H9 (cell line): ENCODE measurements at regions not wholly inside any gene's neighbourhood (a gene's known extent, or its start where the extent isn't known, plus 50 kb on each side); places are given as distances from the start of the nearest gene placed in this dataset.

Experiments used
- DNase-seq: peaks from one replicate; pipeline ENCODE4 v3.0.0-alpha.2; 2017
- H2AFZ ChIP-seq: one replicate; pipeline ENCODE4 v1.6.1; 2013; ENCODE audit warnings: mild to moderate bottlenecking, low read length, control low read depth, moderate library complexity
- H2AK5ac ChIP-seq: 2 replicates; pipeline ENCODE4 v1.6.1; 2013; ENCODE audit warnings: low read length, control low read depth, mixed read lengths; ENCODE audit not compliant: insufficient read length
- H2BK120ac ChIP-seq: one replicate; pipeline ENCODE4 v1.6.1; 2013; ENCODE audit warnings: low read depth, mild to moderate bottlenecking, low read length, control low read depth, inconsistent platforms; ENCODE audit not compliant: poor library complexity, severe bottlenecking
- H2BK12ac ChIP-seq: 2 replicates; pipeline ENCODE4 v1.6.1; 2013; ENCODE audit warnings: low read length, control low read depth, mixed read lengths, low read depth; ENCODE audit not compliant: insufficient read length
- H2BK15ac ChIP-seq: 2 replicates; pipeline ENCODE4 v1.6.1; 2013; ENCODE audit warnings: low read depth, low read length, control low read depth
- H2BK20ac ChIP-seq: one replicate; pipeline ENCODE4 v1.6.1; 2013; ENCODE audit warnings: low read depth, mild to moderate bottlenecking, low read length, control low read depth, inconsistent platforms; ENCODE audit not compliant: poor library complexity, severe bottlenecking
- H2BK5ac ChIP-seq: 2 replicates; pipeline ENCODE4 v1.6.1; 2013; ENCODE audit warnings: low read length, control low read depth, mixed read lengths; ENCODE audit not compliant: insufficient read length
- H3K14ac ChIP-seq: 2 replicates; pipeline ENCODE4 v1.6.1; 2013; ENCODE audit warnings: low read length, control low read depth; ENCODE audit not compliant: insufficient read depth
- H3K18ac ChIP-seq: 2 replicates; pipeline ENCODE4 v1.6.1; 2013; ENCODE audit warnings: low read depth, mild to moderate bottlenecking, mixed read lengths, low read length, control low read depth; ENCODE audit not compliant: insufficient read length
- H3K23ac ChIP-seq: 2 replicates; pipeline ENCODE4 v1.6.1; 2013; ENCODE audit warnings: low read length, control low read depth, mixed read lengths, low read depth; ENCODE audit not compliant: insufficient read length
- H3K23me2 ChIP-seq: 2 replicates; pipeline ENCODE4 v1.6.1; 2013; ENCODE audit warnings: low read depth, mild to moderate bottlenecking, mixed read lengths, low read length, control low read depth; ENCODE audit not compliant: insufficient read length, poor library complexity, severe bottlenecking
- H3K27ac ChIP-seq: 2 replicates; pipeline ENCODE4 v1.5.1; 2013; ENCODE audit warnings: low read length, control low read depth, mixed read lengths, low read depth; ENCODE audit not compliant: insufficient read length
- H3K27me3 ChIP-seq: 2 replicates; pipeline ENCODE4 v1.6.1; 2013; ENCODE audit warnings: low read length, control low read depth, inconsistent platforms; ENCODE audit not compliant: insufficient read depth
- H3K4ac ChIP-seq: 2 replicates; pipeline ENCODE4 v1.6.1; 2013; ENCODE audit warnings: low read depth, mild to moderate bottlenecking, control low read depth, inconsistent platforms, low read length, moderate library complexity
- H3K4me1 ChIP-seq: 2 replicates; pipeline ENCODE4 v1.6.1; 2013; ENCODE audit warnings: low read length, control low read depth, inconsistent platforms; ENCODE audit not compliant: insufficient read depth
- H3K4me2 ChIP-seq: 2 replicates; pipeline ENCODE4 v1.6.1; 2013; ENCODE audit warnings: low read length, control low read depth, mixed read lengths; ENCODE audit not compliant: insufficient read length, insufficient read depth
- H3K56ac ChIP-seq: 2 replicates; pipeline ENCODE4 v1.6.1; 2013; ENCODE audit warnings: low read depth, mild to moderate bottlenecking, mixed read lengths, low read length, control low read depth; ENCODE audit not compliant: insufficient read length
- H3K79me1 ChIP-seq: 2 replicates; pipeline ENCODE4 v1.6.1; 2013; ENCODE audit warnings: low read depth, mild to moderate bottlenecking, moderate library complexity, low read length, control low read depth, inconsistent platforms; ENCODE audit not compliant: insufficient read depth, poor library complexity, severe bottlenecking
- H3K79me2 ChIP-seq: 2 replicates; pipeline ENCODE4 v1.6.1; 2013; ENCODE audit warnings: low read length, control low read depth, inconsistent platforms; ENCODE audit not compliant: insufficient read depth
- H3K9ac ChIP-seq: 2 replicates; pipeline ENCODE4 v1.6.1; 2013; ENCODE audit warnings: low read length, control low read depth, mixed read lengths; ENCODE audit not compliant: insufficient read length; ENCODE audit errors: extremely low read depth
- H3K9me3 ChIP-seq: one replicate; pipeline ENCODE4 v1.6.1; 2013; ENCODE audit warnings: low read depth, low read length, inconsistent platforms; ENCODE audit not compliant: control insufficient read depth
- H3T11ph ChIP-seq: one replicate; pipeline ENCODE4 v1.6.1; 2013; ENCODE audit warnings: mild to moderate bottlenecking, low read length, control low read depth, inconsistent platforms
- H4K20me1 ChIP-seq: one replicate; pipeline ENCODE4 v1.6.1; 2013; ENCODE audit not compliant: control insufficient read depth, insufficient read length, insufficient read depth
- H4K5ac ChIP-seq: 2 replicates; pipeline ENCODE4 v1.6.1; 2013; ENCODE audit warnings: low read depth, mild to moderate bottlenecking, mixed read lengths, low read length, control low read depth; ENCODE audit not compliant: insufficient read length
- H4K8ac ChIP-seq: replicated peaks from 2 replicates; pipeline ENCODE4 v1.6.1; 2013; ENCODE audit warnings: low read length, control low read depth, mixed read lengths, low read depth; ENCODE audit not compliant: insufficient read length
- H4K91ac ChIP-seq: 2 replicates; pipeline ENCODE4 v1.6.1; 2013; ENCODE audit warnings: low read depth, mild to moderate bottlenecking, moderate library complexity, mixed read lengths, low read length, control low read depth; ENCODE audit not compliant: insufficient read length
- H3K27ac Mint-ChIP-seq, 3 experiments: 2 replicates in 2 of 3; 3 replicates in 1 of 3; pipeline ENCODE4 v1.8.0; 2020 to 2021; ENCODE audit warnings: mixed read lengths in 3 of 3, mild to moderate bottlenecking in 1 of 3, moderate library complexity in 1 of 3
- H3K27me3 Mint-ChIP-seq: 2 replicates; pipeline ENCODE4 v1.8.0; 2021; ENCODE audit warnings: low read depth, mild to moderate bottlenecking, moderate library complexity, mixed read lengths
- H3K36me3 Mint-ChIP-seq, 3 experiments: 2 replicates in 2 of 3; 3 replicates in 1 of 3; pipeline ENCODE4 v1.8.0; 2020 to 2021; ENCODE audit warnings: low read depth in 3 of 3, mixed read lengths in 3 of 3; ENCODE audit not compliant: insufficient read depth in 1 of 3
- H3K4me1 Mint-ChIP-seq, 2 experiments: 2 replicates each; pipeline ENCODE4 v1.8.0; 2020; ENCODE audit warnings: mixed read lengths in 2 of 2
- H3K4me3 Mint-ChIP-seq, 2 experiments: 2 replicates in 1 of 2; 3 replicates in 1 of 2; pipeline ENCODE4 v1.8.0; 2020 to 2021; ENCODE audit warnings: mild to moderate bottlenecking in 2 of 2, mixed read lengths in 2 of 2, moderate library complexity in 1 of 2
- H3K9me3 Mint-ChIP-seq, 2 experiments: 2 replicates in 1 of 2; 3 replicates in 1 of 2; pipeline ENCODE4 v1.8.0; 2020; ENCODE audit warnings: mild to moderate bottlenecking in 2 of 2, mixed read lengths in 2 of 2, moderate library complexity in 1 of 2
- CTCF ChIP-seq: fragments of 200-600 bp; sonication (generic); conservative IDR thresholded peaks from 3 replicates; pipeline ENCODE4 v1.8.0; 2021; ENCODE audit warnings: antibody characterized with exemption, mild to moderate bottlenecking

GRCh38 chr6:141163107-141163506, 969.6 kb upstream of the GJE1 start:
- peaks cover 33 to 44% of the 10 kb centered on the region in 2 experiments for H3K4me1 Mint-ChIP-seq
- Histone ChIP-seq H4K20me1 (no peaks in the 10 kb centered on the region), H4K8ac (no peak overlapping the region), H3K27ac (no peak overlapping the region), H3T11ph (no peak overlapping the region), H2BK120ac (no peak overlapping the region), H3K4me2 (no peak overlapping the region), H3K79me1 (no peaks in the 10 kb centered on the region), H2BK20ac (no peak overlapping the region), H2AFZ (no peak overlapping the region), H2AK5ac (no peak overlapping the region), H3K14ac (no peak overlapping the region), H3K27me3 (no peaks in the 10 kb centered on the region), H3K4me1 (no peaks in the 10 kb centered on the region; the same call in 1 of the 2 replicates), H3K56ac (no peak overlapping the region), H3K79me2 (no peaks in the 10 kb centered on the region), H3K18ac (no peak overlapping the region), H2BK15ac (no peak overlapping the region), H3K23me2 (no peaks in the 10 kb centered on the region), H2BK5ac (no peak overlapping the region), H2BK12ac (no peak overlapping the region), H4K5ac (no peak overlapping the region), H4K91ac (no peak overlapping the region), H3K23ac (no peak overlapping the region), H3K4ac (no peak overlapping the region), H3K9ac (no peak overlapping the region), H3K9me3 (no peaks in the 10 kb centered on the region)
- no peak for DNase-seq
- no peaks in the 10 kb centered on the region for H3K27me3 Mint-ChIP-seq
- peaks cover 7 to 25% (median 15%) of the 10 kb centered on the region in 3 experiments for H3K36me3 Mint-ChIP-seq
- H3K27ac Mint-ChIP-seq, result peak overlapping the region in 1 of 3 experiments; percentile 51; a peak in 1 of 7 replicates
- no peak overlapping the region for H3K4me3 Mint-ChIP-seq
- H3K9me3 Mint-ChIP-seq, result peaks cover 8 to 11% of the 10 kb centered on the region in 2 experiments
- TF ChIP-seq CTCF, result no peak
